ENCODE measurements at regions not wholly inside any gene's neighbourhood (a gene's known extent, or its start where the extent isn't known, plus 50 kb on each side); places are given as distances from the start of the nearest gene placed in this dataset.

DNA sequence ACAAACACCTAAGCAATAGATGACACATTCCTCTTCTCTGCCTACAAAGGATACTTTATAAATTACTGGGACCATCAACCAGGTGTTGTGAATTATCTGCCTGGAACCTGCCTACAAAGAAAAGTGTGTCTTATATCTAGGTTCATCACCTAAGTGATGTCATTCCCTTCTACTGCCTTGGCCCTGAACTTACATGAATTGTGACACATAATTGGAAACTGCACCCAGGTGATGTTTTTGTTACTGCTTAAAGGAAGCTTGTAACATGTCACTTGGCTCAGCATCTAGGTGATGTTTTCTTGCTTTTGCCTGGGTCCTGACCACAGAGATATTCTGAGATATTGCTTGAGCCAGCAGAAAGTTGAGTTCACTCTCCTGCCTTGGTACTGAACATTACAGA, 870.5 kb upstream of the TSPY4 start:
- TF ChIP-seq POLR2A (IDR thresholded peaks at IDR 0.05), result no peak
- TF ChIP-seq, protein P1, sequence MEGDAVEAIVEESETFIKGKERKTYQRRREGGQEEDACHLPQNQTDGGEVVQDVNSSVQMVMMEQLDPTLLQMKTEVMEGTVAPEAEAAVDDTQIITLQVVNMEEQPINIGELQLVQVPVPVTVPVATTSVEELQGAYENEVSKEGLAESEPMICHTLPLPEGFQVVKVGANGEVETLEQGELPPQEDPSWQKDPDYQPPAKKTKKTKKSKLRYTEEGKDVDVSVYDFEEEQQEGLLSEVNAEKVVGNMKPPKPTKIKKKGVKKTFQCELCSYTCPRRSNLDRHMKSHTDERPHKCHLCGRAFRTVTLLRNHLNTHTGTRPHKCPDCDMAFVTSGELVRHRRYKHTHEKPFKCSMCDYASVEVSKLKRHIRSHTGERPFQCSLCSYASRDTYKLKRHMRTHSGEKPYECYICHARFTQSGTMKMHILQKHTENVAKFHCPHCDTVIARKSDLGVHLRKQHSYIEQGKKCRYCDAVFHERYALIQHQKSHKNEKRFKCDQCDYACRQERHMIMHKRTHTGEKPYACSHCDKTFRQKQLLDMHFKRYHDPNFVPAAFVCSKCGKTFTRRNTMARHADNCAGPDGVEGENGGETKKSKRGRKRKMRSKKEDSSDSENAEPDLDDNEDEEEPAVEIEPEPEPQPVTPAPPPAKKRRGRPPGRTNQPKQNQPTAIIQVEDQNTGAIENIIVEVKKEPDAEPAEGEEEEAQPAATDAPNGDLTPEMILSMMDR (IDR thresholded peaks at IDR 0.05), result no peak

Data from body of pancreas (tissue), 4 donors.